ENCODE measurements at regions not wholly inside any gene's neighbourhood (a gene's known extent, or its start where the extent isn't known, plus 50 kb on each side); places are given as distances from the start of the nearest gene placed in this dataset.

DNA sequence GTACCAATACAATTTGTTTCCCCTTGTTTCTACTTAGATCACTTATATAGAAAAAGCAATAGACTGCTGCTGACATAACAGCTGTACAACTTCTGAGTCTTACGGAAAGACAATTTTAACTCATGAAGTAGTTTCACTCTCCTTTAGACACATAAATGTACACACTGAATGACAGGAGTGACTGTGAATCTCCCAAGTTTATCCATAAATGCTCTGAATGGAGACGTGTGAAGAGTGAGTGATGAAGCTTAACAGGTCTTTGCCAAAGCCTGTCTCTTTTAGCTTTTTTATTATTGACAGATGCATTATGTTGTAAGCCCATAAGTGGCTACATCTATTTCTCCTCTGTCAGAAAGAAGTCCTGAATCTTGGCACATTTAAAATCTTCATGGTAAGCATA is 265.9 kb downstream of the TRIM36 start:
- 79 to 89% methylated on average over 2 of the region's 2 CpGs for WGBS, 2 donors
- Histone ChIP-seq H3K27ac (ENCODE audit: low read depth in 1 of 2, low read length in 1 of 2) (no peak overlapping the region), H3K9ac (ENCODE audit: insufficient read depth in 1 of 2, low read length in 2 of 2) (no peak overlapping the region), H3K4me1 (ENCODE audit: control insufficient read depth in 5 of 5, insufficient read depth in 5 of 5, low read length in 5 of 5) (no peaks in the 10 kb centered on the region), H3K9me3 (ENCODE audit: control insufficient read depth in 4 of 4, insufficient read depth in 3 of 4, low read length in 3 of 4) (peaks cover 0 to 7% (median 4%) of the 10 kb centered on the region in 4 donors), H3K4me3 (no peak overlapping the region), H3K36me3 (ENCODE audit: control insufficient read depth in 4 of 4, insufficient read depth in 4 of 4, low read length in 4 of 4) (no peaks in the 10 kb centered on the region), H3K27me3 (ENCODE audit: control insufficient read depth in 3 of 3, insufficient read depth in 3 of 3, low read length in 2 of 3) (no peaks in the 10 kb centered on the region)
- ATAC-seq (ENCODE audit: insufficient read depth, low FRiP score) (no peak), DNase-seq (no peak)
- TF ChIP-seq, protein P1, sequence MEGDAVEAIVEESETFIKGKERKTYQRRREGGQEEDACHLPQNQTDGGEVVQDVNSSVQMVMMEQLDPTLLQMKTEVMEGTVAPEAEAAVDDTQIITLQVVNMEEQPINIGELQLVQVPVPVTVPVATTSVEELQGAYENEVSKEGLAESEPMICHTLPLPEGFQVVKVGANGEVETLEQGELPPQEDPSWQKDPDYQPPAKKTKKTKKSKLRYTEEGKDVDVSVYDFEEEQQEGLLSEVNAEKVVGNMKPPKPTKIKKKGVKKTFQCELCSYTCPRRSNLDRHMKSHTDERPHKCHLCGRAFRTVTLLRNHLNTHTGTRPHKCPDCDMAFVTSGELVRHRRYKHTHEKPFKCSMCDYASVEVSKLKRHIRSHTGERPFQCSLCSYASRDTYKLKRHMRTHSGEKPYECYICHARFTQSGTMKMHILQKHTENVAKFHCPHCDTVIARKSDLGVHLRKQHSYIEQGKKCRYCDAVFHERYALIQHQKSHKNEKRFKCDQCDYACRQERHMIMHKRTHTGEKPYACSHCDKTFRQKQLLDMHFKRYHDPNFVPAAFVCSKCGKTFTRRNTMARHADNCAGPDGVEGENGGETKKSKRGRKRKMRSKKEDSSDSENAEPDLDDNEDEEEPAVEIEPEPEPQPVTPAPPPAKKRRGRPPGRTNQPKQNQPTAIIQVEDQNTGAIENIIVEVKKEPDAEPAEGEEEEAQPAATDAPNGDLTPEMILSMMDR (IDR thresholded peaks at IDR 0.05; ENCODE audit: control extremely low read depth, extremely low read depth): no peak

DNA sequence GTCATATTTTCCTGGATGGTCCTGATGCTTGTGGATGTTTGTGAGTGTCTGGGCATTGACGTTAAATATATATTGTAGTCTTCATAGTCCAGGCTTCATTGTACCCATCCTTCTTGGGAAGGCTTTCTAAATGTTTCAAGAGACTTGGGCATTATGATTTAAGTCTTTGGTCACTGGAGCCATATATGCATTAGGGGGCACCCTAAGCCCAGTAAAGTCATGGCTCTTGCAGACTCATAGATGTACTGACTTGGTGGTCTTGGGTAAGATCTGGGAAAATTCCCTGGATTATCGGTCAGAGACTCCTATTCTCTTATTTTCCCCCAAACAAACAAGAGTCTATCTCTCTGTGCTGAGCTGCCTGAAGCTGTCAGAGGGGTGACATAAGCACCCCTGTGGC is 271.1 kb downstream of the TRIM36 start:
- peak in 1 of 3 donors; percentile 3 for DNase-seq
- Histone ChIP-seq H3K27ac (ENCODE audit: low read depth in 1 of 2, low read length in 1 of 2) (no peak overlapping the region), H3K27me3 (ENCODE audit: control insufficient read depth in 3 of 3, insufficient read depth in 3 of 3, low read length in 2 of 3) (no peaks in the 10 kb centered on the region), H3K4me3 (no peak overlapping the region), H3K9me3 (ENCODE audit: control insufficient read depth in 4 of 4, insufficient read depth in 3 of 4, low read length in 3 of 4) (peaks cover 0 to 5% (median 0%) of the 10 kb centered on the region in 4 donors), H3K36me3 (ENCODE audit: control insufficient read depth in 4 of 4, insufficient read depth in 4 of 4, low read length in 4 of 4) (no peaks in the 10 kb centered on the region), H3K9ac (ENCODE audit: insufficient read depth in 1 of 2, low read length in 2 of 2) (no peak overlapping the region), H3K4me1 (ENCODE audit: control insufficient read depth in 5 of 5, insufficient read depth in 5 of 5, low read length in 5 of 5) (no peaks in the 10 kb centered on the region)
- WGBS, 2 donors: 79 to 93% methylated on average over 2 of the region's 2 CpGs
- ATAC-seq (ENCODE audit: insufficient read depth, low FRiP score): no peak
- TF ChIP-seq, protein P1 (IDR thresholded peaks at IDR 0.05; ENCODE audit: control extremely low read depth, extremely low read depth): no peak

DNA sequence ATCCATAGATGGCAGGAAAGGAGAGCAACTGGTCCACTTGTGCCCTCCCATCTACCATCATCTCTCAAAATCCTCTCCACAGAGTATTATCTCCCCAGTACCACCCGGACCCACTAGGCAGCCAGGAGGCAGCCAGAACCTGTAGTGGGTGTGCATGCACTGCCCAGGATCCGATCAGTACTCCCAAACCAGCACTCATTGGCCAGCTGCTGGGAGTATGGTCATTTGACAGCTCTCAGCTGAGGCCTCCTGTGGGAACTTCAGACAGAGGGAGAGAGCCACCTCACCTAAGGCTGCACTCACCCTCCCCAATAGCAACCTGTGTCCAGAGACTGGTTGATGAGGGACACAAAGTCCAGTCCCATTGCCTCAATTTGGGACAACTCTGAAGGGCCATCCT is 286.0 kb downstream of the TRIM36 start:
- Histone ChIP-seq H3K27me3 (ENCODE audit: control insufficient read depth in 3 of 3, insufficient read depth in 3 of 3, low read length in 2 of 3) (no peaks in the 10 kb centered on the region), H3K4me1 (ENCODE audit: control insufficient read depth in 5 of 5, insufficient read depth in 5 of 5, low read length in 5 of 5) (no peaks in the 10 kb centered on the region), H3K4me3 (no peak overlapping the region), H3K27ac (ENCODE audit: low read depth in 1 of 2, low read length in 1 of 2) (no peak overlapping the region), H3K36me3 (ENCODE audit: control insufficient read depth in 4 of 4, insufficient read depth in 4 of 4, low read length in 4 of 4) (no peaks in the 10 kb centered on the region), H3K9ac (ENCODE audit: insufficient read depth in 1 of 2, low read length in 2 of 2) (no peak overlapping the region), H3K9me3 (ENCODE audit: control insufficient read depth in 4 of 4, insufficient read depth in 3 of 4, low read length in 3 of 4) (no peaks in the 10 kb centered on the region)
- DNase-seq: no peak
- 82 to 83% methylated on average over 2 of the region's 2 CpGs for WGBS, 2 donors
- no peak for ATAC-seq (ENCODE audit: insufficient read depth, low FRiP score)
- TF ChIP-seq, protein P1 (IDR thresholded peaks at IDR 0.05; ENCODE audit: control extremely low read depth, extremely low read depth): no peak

DNA sequence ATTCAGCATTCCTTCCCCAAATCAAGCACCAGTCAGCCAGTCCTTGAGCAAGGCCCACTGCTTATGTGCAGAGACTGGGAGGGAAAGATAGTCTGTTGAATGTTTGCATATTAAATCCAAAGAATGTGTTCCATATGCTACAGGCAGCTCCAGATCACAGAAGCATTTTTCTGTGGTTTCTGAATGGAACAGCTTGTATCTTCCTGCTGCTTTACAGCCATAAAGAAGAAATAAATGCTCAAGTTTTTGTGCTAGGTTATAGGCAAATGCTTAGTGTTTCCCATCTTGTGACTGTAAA is 310.3 kb downstream of the TRIM36 start:
- TF ChIP-seq, protein P1 (IDR thresholded peaks at IDR 0.05; ENCODE audit: control extremely low read depth, extremely low read depth): no peak
- peak in 1 of 3 donors; percentile 3 for DNase-seq
- Histone ChIP-seq H3K4me1 (ENCODE audit: control insufficient read depth in 5 of 5, insufficient read depth in 5 of 5, low read length in 5 of 5) (no peaks in the 10 kb centered on the region), H3K27me3 (ENCODE audit: control insufficient read depth in 3 of 3, insufficient read depth in 3 of 3, low read length in 2 of 3) (no peaks in the 10 kb centered on the region), H3K9me3 (ENCODE audit: control insufficient read depth in 4 of 4, insufficient read depth in 3 of 4, low read length in 3 of 4) (peaks cover 0 to 4% (median 0%) of the 10 kb centered on the region in 4 donors), H3K27ac (ENCODE audit: low read depth in 1 of 2, low read length in 1 of 2) (no peak overlapping the region), H3K9ac (ENCODE audit: insufficient read depth in 1 of 2, low read length in 2 of 2) (no peak overlapping the region), H3K4me3 (no peak overlapping the region), H3K36me3 (ENCODE audit: control insufficient read depth in 4 of 4, insufficient read depth in 4 of 4, low read length in 4 of 4) (no peaks in the 10 kb centered on the region)
- ATAC-seq (ENCODE audit: insufficient read depth, low FRiP score): no peak

Measured in lung (tissue), 11 donors.